Epithelial cell of proximal tubule (primary cell): ENCODE measurements at regions not wholly inside any gene's neighbourhood (a gene's known extent, or its start where the extent isn't known, plus 50 kb on each side); places are given as distances from the start of the nearest gene placed in this dataset.
A peak's percentile ranks its signal among the peaks of the same experiment; 100 is the strongest.

Experiments used
- DNase-seq: peaks from one replicate; pipeline ENCODE4 v3.0.0-alpha.2; 2011; ENCODE audit warnings: low read depth
- H3K4me3 ChIP-seq: 2 replicates; pipeline ENCODE4 v1.5.1; 2011; ENCODE audit warnings: low read depth, mild to moderate bottlenecking, low read length
- CTCF ChIP-seq: conservative IDR thresholded peaks from 2 replicates; pipeline ENCODE4 v1.5.1; 2012; ENCODE audit warnings: low read depth, mild to moderate bottlenecking, low read length

- DNase-seq, result no peak
- H3K4me3 ChIP-seq, result no peak overlapping the region
- no peak for TF ChIP-seq CTCF
Measured at GRCh38 chr18:71022389-71022788, 733.5 kb downstream of the SOCS6 start.

- no peak overlapping the region for H3K4me3 ChIP-seq
- DNase-seq, result peak; percentile 12
- TF ChIP-seq CTCF, result no peak
Measured at GRCh38 chr18:71021030-71021362, 732.2 kb downstream of the SOCS6 start.

- no peak for TF ChIP-seq CTCF
- DNase-seq, result no peak
- no peak overlapping the region for H3K4me3 ChIP-seq
Measured at GRCh38 chr18:71020342-71021029, 731.6 kb downstream of the SOCS6 start.

GRCh38 chr18:71018816-71019215 is 730.0 kb downstream of the SOCS6 start:
- no peak overlapping the region for H3K4me3 ChIP-seq
- TF ChIP-seq CTCF, result no peak
- no peak for DNase-seq

GRCh38 chr18:71012789-71013188 is 723.9 kb downstream of the SOCS6 start:
- DNase-seq, result no peak

GRCh38 chr18:71011389-71011788 is 722.5 kb downstream of the SOCS6 start:
- no peak overlapping the region for H3K4me3 ChIP-seq
- no peak for TF ChIP-seq CTCF
- no peak for DNase-seq

More at GRCh38 chr18:71012789-71013188, 723.9 kb downstream of the SOCS6 start:
- no peak overlapping the region for H3K4me3 ChIP-seq
- no peak for TF ChIP-seq CTCF

- no peak for TF ChIP-seq CTCF
- H3K4me3 ChIP-seq, result no peak overlapping the region
- no peak for DNase-seq
Measured at GRCh38 chr18:71008257-71008656, 719.4 kb downstream of the SOCS6 start.
